Hepatocyte (in vitro differentiated cells): ENCODE measurements at regions not wholly inside any gene's neighbourhood (a gene's known extent, or its start where the extent isn't known, plus 50 kb on each side); places are given as distances from the start of the nearest gene placed in this dataset.
"Not testable (repeated sequence)": the region's sequence is repeated elsewhere in the genome, so short reads cannot be mapped to it uniquely, and the experiment has no call there.

Experiments used
- DNase-seq: peaks from one replicate; pipeline ENCODE4 v3.0.0-alpha.2; 2016; ENCODE audit warnings: low spot score
- H2AFZ ChIP-seq: fragments of 200-600 bp; sonication (generic); 2 replicates; pipeline ENCODE4 v1.6.0; 2016; ENCODE audit warnings: antibody characterized with exemption, mild to moderate bottlenecking
- H3K27ac ChIP-seq: fragments of 200-600 bp; sonication (generic); 2 replicates; pipeline ENCODE4 v1.5.1; 2016; ENCODE audit warnings: mild to moderate bottlenecking
- H3K27me3 ChIP-seq: fragments of 200-600 bp; sonication (generic); 2 replicates; pipeline ENCODE4 v1.6.1; 2016
- H3K36me3 ChIP-seq: fragments of 200-600 bp; sonication (generic); replicated peaks from 2 replicates; pipeline ENCODE4 v1.5.1; 2016; ENCODE audit warnings: low read depth; ENCODE audit not compliant: insufficient read depth
- H3K4me1 ChIP-seq: fragments of 200-600 bp; sonication (generic); 2 replicates; pipeline ENCODE4 v1.5.1; 2016; ENCODE audit warnings: mild to moderate bottlenecking, moderate library complexity; ENCODE audit not compliant: insufficient read depth
- H3K4me2 ChIP-seq: fragments of 200-600 bp; sonication (generic); 2 replicates; pipeline ENCODE4 v1.6.0; 2016
- H3K4me3 ChIP-seq: fragments of 200-600 bp; sonication (generic); 2 replicates; pipeline ENCODE4 v1.5.1; 2016; ENCODE audit warnings: mild to moderate bottlenecking
- H3K79me2 ChIP-seq: fragments of 200-600 bp; sonication (generic); 2 replicates; pipeline ENCODE4 v1.6.0; 2017; ENCODE audit warnings: mild to moderate bottlenecking
- H3K9me2 ChIP-seq: fragments of 200-600 bp; sonication (generic); replicated peaks from 2 replicates; pipeline ENCODE4 v1.6.0; 2017; ENCODE audit warnings: mild to moderate bottlenecking; ENCODE audit not compliant: insufficient read depth
- H3K9me3 ChIP-seq: fragments of 200-600 bp; sonication (generic); 2 replicates; pipeline ENCODE4 v1.5.1; 2016; ENCODE audit warnings: low read depth, mild to moderate bottlenecking
- H4K20me1 ChIP-seq: fragments of 200-600 bp; sonication (generic); 2 replicates; pipeline ENCODE4 v1.6.0; 2016; ENCODE audit warnings: mild to moderate bottlenecking; ENCODE audit not compliant: insufficient read depth, poor library complexity, severe bottlenecking
- CTCF ChIP-seq: fragments of 200-600 bp; sonication (generic); IDR thresholded peaks from 2 replicates; pipeline ENCODE4 v1.5.1; 2016; ENCODE audit warnings: antibody characterized with exemption, mild to moderate bottlenecking; ENCODE audit not compliant: poor library complexity
- EZH2 ChIP-seq: fragments of 200-600 bp; sonication (generic); IDR thresholded peaks from 2 replicates; pipeline ENCODE4 v1.6.1; 2016; ENCODE audit warnings: antibody characterized with exemption, mild to moderate bottlenecking, borderline replicate concordance
- EZH2phosphoT487 ChIP-seq: fragments of 200-600 bp; sonication (generic); IDR thresholded peaks from one replicate; pipeline ENCODE4 v1.6.1; 2018; ENCODE audit warnings: antibody characterized with exemption, mild to moderate bottlenecking, low read depth, moderate library complexity; ENCODE audit not compliant: unreplicated experiment, severe bottlenecking
- WGBS: methylation state at CpG from one replicate; pipeline ENCODE4 v1.1.6; 2016; ENCODE audit warnings: low lambda C conversion rate; ENCODE audit errors: missing lambda C conversion rate; 5-methylcytosine and 5-hydroxymethylcytosine counted together

DNA sequence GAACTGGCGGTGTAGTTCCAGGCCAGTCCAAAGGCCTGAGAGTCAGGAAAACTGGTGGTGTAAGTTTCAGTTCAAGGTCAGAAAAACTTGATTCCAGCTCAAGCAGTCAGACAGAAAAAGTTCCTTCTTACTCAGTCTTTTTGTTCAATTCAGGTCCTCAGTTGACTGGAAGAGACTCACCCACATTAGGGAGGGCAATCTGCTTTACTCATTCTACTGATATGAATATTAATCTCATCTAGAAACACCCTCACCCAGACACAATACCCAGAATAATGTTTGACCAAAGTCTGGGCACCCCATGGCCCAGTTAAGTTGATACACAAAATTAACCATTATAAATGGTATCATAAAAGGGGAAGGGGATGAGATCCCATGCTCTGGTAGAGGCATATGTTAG, 50.1 kb upstream of the LTA4H start:
- no peak for DNase-seq
- TF ChIP-seq EZH2phosphoT487 (no peak), CTCF (no peak), EZH2 (no peak)
- no peaks in the 10 kb centered on the region for H3K27me3 ChIP-seq
- H3K79me2 ChIP-seq: no peaks in the 10 kb centered on the region
- H3K4me2 ChIP-seq: no peak overlapping the region
- no peaks in the 10 kb centered on the region for H4K20me1 ChIP-seq
- H3K36me3 ChIP-seq: no peaks in the 10 kb centered on the region
- no peak overlapping the region for H2AFZ ChIP-seq
- H3K9me2 ChIP-seq: no peaks in the 10 kb centered on the region
- H3K9me3 ChIP-seq: no peaks in the 10 kb centered on the region
- WGBS: 92% methylated on average over 1 of the region's 1 CpG
- no peak overlapping the region for H3K27ac ChIP-seq
- no peaks in the 10 kb centered on the region for H3K4me1 ChIP-seq
- H3K4me3 ChIP-seq: no peak overlapping the region

GRCh38 chr12:96086190-96086589, 50.8 kb upstream of the LTA4H start:
- DNase-seq, H3K36me3 ChIP-seq, H4K20me1 ChIP-seq, H3K27me3 ChIP-seq, H3K4me1 ChIP-seq, H3K4me3 ChIP-seq, H3K9me2 ChIP-seq, H2AFZ ChIP-seq, H3K4me2 ChIP-seq, H3K79me2 ChIP-seq, H3K9me3 ChIP-seq, H3K27ac ChIP-seq: not testable (repeated sequence)

GRCh38 chr12:96091833-96092232, 56.4 kb upstream of the LTA4H start:
- Histone ChIP-seq H3K36me3 (no peaks in the 10 kb centered on the region), H2AFZ (no peak overlapping the region), H3K27me3 (no peaks in the 10 kb centered on the region), H3K79me2 (no peaks in the 10 kb centered on the region), H3K9me3 (no peaks in the 10 kb centered on the region), H3K4me3 (no peak overlapping the region), H3K4me2 (no peak overlapping the region), H4K20me1 (no peaks in the 10 kb centered on the region), H3K27ac (no peak overlapping the region), H3K9me2 (no peaks in the 10 kb centered on the region), H3K4me1 (no peaks in the 10 kb centered on the region)
- no peak for DNase-seq
- TF ChIP-seq EZH2phosphoT487: no peak
- no peak for TF ChIP-seq EZH2
- no peak for TF ChIP-seq CTCF
- 74% methylated on average over 1 of the region's 1 CpG for WGBS

DNA sequence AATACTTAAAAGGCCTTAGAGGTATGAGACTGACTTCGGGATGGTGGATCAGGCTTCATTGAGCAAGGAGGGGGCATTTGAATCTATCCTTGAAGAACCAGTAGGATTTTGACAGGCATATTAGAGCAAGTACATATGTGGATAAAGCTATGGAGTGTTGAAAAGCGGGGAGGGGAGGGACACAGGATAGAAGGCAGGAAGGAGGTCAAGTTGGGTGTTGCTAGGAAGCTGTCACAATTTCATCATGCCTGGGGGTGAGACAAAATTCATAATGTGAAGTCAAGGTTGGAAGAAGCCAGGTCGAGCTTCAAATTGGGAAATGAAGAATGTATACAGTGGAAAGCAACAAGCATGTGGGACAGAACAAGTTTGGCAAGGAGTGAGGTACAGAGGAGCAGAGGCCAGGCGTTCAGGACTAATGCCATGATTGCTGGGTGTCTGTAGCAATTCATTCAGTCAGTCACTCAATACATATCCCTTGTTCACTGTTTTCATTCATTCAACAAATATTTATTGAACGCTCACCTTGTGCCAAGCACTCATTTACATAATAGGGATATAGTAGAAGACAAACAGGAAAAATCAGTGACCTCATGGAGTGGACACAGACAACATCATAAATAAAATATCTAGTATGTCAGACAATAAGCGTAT, 58.3 kb upstream of the LTA4H start:
- Histone ChIP-seq H3K79me2 (no peaks in the 10 kb centered on the region), H3K4me1 (no peaks in the 10 kb centered on the region), H3K27me3 (no peaks in the 10 kb centered on the region), H3K4me2 (no peak overlapping the region), H3K9me2 (no peaks in the 10 kb centered on the region), H3K36me3 (no peaks in the 10 kb centered on the region), H3K9me3 (no peaks in the 10 kb centered on the region), H3K4me3 (no peak overlapping the region), H2AFZ (peak overlapping the region; percentile 19), H4K20me1 (no peaks in the 10 kb centered on the region), H3K27ac (no peak overlapping the region)
- TF ChIP-seq EZH2phosphoT487 (no peak), CTCF (no peak), EZH2 (no peak)
- WGBS: 79% methylated on average over 6 of the region's 6 CpGs
- DNase-seq: no peak
